Femur (tissue), 1 donor: ENCODE measurements at regions not wholly inside any gene's neighbourhood (a gene's known extent, or its start where the extent isn't known, plus 50 kb on each side); places are given as distances from the start of the nearest gene placed in this dataset.

Experiments used
- DNase-seq: peaks from one replicate; pipeline ENCODE4 v3.0.0-alpha.2; 2017

- DNase-seq: peak; percentile 70
Measured at GRCh38 chr3:8441969-8442559, 59.6 kb upstream of the LMCD1 start.

- no peak for DNase-seq
Measured at GRCh38 chr3:8442993-8443650, 58.5 kb upstream of the LMCD1 start.

- peak; percentile 94 for DNase-seq
Measured at GRCh38 chr3:8443829-8444791, 57.5 kb upstream of the LMCD1 start.

GRCh38 chr3:8444883-8445282 lies 56.7 kb upstream of the LMCD1 start:
- no peak for DNase-seq

GRCh38 chr3:8445861-8446260 lies 55.8 kb upstream of the LMCD1 start:
- DNase-seq: peak; percentile 84

- no peak for DNase-seq
Measured at GRCh38 chr3:8446845-8447244, 54.8 kb upstream of the LMCD1 start.

GRCh38 chr3:8450618-8451017 lies 51.0 kb upstream of the LMCD1 start:
- no peak for DNase-seq

GRCh38 chr3:8451696-8452095 lies 49.9 kb upstream of the LMCD1 start:
- no peak for DNase-seq
